HG03196 (cell line): ENCODE measurements at regions not wholly inside any gene's neighbourhood (a gene's known extent, or its start where the extent isn't known, plus 50 kb on each side); places are given as distances from the start of the nearest gene placed in this dataset.
"Not testable (repeated sequence)": the region's sequence is repeated elsewhere in the genome, so short reads cannot be mapped to it uniquely, and the experiment has no call there.

ENCODE experiments used
- ATAC-seq: cut with Tn5 transposase; IDR thresholded peaks from one replicate; pipeline ENCODE4 v1.9.1; 2021; ENCODE audit not compliant: unreplicated experiment

DNA sequence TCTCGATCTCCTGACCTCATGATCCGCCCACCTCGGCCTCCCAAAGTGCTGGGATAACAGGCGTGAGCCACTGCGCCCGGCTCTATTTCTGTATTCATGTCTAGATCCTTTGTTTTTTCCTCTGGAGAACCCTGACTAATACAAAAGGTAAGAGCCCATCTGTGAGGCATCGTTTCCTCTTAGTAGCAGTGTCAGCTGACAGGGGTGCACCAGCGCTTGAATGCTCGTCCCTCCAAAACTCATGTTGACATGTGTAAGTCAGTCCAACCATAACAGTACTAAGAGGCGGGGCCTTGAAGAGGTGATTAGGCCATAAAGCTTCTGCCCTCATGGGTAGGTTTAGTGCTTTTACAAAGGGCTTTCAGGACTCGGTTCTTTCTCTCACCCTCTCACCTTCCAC lies 470.1 kb upstream of the B3GAT1 start:
- ATAC-seq: no peak

DNA sequence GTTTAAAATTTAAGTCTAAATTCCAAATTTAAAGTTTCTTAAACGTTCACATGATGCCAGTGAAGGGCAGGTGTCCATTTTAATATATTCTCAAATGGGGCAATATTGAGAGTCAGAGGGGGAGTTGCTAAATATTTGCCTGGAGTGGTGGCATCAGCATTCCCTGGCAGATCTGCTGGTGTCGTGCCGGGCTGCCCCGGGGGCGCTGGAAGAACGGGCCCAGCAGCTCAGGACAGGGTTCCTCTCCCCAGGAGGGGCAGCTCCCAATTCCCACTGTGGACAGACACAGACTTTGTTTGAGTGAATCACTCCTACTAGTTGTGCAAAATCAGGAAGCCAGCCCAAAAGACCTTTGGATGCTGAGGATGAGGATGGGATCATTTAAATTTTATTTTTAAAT lies 468.7 kb upstream of the B3GAT1 start:
- no peak for ATAC-seq

DNA sequence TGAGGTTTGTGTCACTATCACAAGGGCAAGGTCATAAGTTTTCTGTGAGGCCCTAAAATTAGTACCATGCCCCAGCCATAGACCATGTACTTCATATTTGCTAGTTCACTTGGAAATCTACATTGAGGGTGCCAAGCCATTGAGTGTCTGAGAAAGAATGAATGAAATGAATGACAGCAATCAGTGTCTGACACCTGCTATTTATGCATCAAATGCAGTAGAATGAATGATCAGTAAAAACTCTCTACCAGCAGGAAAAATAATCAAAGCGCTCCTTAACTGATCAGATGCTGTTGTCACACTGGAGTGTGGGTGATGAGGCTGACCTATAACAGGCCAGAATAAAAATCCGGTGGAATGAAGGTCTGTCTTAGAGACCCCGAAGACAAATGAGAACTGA lies 467.9 kb upstream of the B3GAT1 start:
- no peak for ATAC-seq

DNA sequence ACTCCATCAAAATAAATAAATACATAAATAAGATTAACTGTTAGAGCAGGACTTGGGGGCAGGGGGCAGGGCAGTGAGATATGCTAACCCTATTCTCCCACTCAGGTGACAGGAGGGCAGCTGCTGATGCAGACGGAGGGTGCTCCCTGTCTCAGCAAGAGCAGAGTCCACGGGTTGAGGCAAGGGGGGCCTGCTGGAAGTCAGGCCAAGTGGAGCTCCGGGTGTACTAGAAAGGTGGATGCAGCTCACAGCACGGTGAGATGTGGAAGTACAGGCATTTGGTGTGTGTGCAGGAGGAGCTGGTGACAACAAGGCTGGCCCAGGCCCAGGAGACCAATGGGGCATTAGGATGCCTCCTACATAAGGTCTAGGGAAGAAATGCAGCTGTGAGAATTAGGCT lies 467.3 kb upstream of the B3GAT1 start:
- no peak for ATAC-seq

DNA sequence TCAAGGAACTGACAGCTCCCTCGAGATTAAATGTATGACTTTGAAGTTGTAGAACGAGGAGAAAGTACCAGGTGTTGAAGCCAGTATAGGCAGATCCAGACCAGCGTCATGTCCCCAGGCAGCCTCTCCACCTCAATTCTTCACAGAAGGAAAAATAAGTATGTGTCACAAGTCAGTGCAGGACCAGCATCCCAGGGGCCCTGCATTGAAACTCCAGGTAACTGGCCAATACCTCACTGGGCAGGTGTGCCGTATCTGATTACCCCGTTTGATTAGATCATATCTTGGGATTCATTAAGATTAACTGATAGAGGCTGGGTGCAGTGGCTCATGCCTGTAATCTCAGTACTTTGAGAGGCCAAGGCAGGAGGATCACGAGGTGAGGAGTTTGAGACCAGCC lies 466.7 kb upstream of the B3GAT1 start:
- ATAC-seq: no peak

DNA sequence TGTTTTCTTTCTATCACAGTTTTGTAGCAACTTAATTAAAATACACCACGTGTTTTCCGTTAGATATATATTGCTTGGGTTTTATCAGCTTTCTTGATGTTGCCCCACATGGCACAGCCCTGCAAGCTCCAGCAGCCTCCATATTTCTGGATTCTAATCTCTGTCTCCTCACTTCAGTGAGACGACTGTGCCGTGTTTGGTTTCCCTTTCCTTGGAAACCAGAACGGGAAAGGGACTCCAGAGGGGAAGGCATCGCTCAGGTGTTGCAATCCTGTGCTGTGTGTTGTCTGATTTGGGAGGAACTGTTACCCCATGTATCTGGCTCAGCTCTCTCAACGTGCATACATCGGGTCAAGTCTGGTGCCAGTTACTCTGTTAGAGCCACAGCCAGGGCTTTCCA lies 464.2 kb upstream of the B3GAT1 start:
- ATAC-seq: no peak

DNA sequence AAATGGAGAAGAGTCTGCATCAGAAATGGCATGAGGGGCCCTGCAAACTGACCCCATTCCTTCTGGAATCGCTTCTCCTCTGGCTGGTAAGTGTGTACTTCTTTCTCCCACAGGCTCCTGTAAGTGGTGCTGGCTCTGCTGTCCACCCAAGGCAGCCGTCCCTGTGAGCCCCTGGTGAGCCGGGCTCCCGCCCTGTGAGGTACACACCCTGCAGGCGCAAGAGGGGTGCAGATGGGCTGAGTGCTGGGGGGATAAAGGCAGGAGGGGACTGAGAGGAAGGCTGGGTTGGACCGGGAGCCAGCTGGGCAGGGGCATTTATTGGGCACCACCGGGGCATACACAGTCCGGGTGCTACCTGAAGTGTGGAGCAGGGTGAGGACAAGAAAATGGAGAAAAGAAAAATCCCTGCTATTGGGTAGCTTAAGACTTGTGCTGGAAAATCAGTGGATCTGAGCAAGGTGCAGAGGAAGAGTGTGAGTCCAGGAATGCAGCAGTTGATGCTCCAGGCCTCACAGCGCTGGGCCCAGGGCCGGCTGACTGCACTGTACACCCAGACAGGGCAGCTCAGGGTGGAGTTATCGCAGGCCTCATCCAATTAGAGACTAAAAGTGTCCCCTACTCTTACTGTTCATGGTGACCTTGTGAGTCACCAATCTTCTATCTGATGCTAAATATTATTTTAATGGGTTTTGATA lies 455.1 kb upstream of the B3GAT1 start:
- no peak for ATAC-seq

DNA sequence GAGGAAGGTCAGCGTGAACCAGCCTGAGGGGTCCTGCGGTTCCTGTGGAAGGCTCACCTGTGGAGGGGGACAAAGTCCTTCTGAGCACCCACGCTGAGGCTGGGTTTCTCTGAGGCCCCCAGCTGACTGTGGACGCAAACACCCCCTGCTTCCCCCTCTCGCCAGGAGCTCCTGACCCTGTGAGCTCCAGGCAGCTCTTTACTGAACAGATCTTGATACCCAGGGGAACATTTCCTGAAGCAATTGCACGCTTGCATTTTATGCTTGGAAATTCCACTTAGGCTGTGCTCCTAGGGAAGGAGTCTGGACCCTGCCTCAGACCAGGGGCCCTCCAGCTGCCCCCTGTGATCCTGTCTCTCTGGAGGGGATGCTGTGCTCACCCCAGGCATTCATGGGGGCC lies 454.2 kb upstream of the B3GAT1 start:
- ATAC-seq: no peak

DNA sequence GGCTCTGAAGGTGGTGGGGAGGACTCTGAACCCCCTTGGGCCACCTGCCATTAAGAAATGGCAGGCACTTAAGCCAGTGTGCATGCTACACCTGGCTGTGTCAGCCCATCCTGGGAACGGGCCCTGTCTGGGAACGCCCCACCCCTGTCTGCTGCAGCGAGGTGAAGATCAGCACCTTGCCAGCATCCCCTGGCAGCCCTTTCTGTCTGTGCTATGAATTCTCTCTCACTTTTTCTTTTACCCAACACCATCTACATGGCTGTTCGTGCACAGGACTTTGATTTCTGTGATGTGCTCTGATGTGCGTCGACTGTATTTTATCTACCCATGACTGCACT lies 452.9 kb upstream of the B3GAT1 start:
- ATAC-seq: no peak

DNA sequence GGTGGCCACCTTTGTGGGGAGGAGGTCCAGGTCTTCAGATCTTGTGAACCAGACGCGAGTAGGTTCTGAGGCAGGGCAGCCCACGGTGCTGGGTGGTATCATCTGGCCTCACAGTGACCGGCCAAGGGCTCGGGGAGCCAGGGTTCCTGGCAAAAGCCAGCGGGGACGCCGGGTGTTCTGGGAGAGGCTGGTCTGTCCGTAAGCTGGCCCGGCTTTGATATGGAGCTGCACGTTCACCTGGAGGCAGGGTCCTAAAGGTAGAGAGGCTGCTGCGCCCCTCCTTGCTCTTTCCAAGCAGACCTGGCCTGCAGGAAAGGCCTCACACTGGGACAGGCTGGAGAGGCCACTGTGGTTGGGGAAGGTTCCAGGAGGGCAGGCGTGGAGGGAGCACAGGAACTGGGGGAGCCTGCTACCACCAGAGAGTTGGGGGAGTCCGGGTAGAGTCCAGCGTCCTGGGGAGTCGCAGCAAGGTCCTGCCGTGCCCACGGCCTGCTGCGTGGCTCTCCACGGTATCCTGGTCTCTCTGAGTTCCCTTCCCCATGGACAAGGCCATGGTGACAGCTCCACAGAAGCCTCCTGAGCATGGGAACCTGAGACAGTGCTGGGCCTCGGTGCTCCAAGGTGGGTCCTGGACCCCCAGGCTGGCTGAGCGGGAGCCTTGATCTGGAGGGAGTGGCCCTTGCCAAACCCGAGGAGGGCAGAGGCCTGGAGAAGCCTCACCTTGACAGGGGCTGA lies 452.4 kb upstream of the B3GAT1 start:
- ATAC-seq: no peak

DNA sequence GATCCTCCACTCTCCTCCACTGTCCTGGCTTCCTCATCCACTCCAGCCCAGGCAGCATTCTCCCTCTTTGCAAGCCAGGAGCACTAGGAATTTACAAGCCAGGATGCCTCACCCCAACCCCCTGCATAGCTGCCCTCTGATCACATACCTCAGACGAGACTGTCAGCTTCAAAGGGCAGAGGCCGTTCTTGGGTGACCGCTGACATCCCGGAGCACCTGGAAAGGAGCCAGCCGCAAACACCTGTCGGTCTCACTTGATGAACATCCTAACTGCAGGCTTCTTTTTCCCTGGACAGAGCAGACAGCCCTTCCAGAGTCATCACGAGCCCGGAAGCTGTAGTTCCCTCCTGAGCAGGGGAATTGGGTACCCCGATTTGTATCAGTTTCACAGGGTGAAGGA lies 451.3 kb upstream of the B3GAT1 start:
- ATAC-seq: no peak

DNA sequence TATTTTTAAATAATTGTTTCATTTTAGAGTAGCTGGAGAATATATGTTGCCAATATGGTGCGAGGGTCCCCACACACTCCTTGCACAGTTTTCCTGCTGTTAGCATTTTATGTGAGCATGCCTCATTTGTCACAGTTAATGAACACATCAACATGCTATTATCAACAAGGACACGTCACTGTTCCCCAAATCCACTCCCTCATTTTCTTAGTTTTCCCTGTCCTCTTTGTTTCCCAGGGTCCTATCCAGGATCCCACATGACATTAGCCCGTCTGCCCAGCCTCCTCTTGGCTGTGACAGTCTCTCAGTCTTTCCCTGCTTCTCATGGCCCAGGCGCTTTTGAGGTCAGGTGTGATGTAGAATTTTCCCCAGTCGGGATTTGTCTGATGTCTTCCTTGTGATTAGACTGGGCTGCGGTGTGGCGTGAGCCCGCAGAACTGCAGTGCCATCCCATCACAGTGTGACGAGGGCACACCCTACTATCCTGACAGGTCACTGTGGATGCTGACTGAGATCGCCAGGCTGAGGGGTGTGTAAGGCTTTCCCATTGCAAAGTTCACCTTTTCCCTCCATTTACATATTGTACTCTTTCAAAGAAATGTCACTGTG lies 450.6 kb upstream of the B3GAT1 start:
- no peak for ATAC-seq

DNA sequence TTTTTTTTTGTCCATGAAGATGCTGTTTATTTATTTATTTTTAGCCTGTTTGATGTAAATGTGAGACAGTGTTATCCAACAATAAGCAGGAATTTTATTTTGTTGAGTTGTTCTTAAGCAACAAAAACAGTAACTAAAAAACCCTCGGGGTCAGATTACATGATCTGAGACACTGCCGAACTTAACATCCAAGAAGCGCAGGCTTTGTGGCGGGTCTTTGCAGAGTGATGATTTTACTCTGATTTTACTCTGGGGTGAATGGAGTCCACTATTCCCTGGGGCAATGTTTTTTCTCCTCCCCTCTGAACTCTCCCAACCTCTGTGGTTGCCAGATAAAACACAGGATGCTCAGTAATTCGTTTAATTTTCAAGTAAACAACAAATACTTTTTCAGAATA lies 450.1 kb upstream of the B3GAT1 start:
- ATAC-seq: no peak

DNA sequence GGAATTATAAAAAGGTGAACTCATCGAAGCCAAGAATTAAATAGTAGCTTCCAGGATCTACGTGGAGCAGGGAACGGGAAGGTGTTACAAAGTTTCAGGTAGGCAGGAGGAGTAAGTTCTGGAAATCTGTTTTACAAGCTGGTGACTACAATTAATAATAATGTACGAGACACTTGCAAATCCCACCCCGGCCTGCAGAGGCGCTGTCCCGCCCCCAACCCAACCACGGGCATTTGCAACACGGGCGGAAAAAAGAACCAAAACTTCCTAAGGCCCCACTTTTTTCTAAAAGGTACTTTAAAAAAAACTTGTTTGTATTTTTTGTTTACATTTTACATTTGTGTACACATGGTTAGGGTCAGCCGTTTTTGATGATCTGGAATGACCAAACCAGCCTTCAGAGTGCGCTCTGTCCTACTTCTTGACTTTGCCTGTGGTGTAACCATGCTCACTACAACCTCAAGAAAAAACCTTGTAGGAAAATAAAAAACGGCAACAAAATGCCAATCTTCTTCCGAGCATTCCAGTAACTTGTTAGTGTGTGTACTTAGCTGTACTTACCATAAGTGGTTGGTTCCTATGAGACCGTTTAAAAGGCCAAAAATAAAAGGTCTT lies 449.6 kb upstream of the B3GAT1 start:
- no peak for ATAC-seq

DNA sequence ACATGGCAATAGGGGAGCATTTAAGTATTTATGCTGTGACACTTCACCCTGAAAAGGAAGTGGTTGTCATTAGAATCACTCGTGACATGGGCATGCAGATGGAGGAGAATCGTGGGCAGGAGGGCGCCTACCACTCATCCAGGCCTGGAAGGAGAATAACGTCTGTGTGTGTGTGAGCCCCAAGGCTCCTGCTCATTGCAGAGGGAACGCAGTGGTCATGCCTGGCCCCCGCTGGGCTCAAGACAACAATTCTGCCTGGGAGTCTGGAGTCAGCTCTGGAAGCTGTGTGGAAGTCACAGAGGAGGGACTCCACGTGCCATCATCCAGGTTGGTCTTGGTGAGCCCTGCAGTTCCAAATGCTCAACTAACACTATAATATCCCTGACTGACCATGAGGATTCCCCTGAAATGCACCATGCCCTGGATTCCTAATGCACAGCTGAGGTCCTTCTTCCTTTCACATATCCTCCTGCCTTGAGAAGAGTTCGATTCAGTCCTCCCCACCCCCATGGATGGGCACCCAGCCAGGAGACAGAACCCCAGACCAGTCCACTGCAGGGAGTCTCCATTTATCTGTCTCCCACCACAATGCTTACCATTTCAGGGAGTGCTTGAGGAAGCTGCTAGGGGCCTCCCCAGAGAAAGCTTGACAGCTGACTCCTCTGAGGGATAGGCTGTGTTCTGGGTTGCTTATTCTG lies 446.9 kb upstream of the B3GAT1 start:
- ATAC-seq: no peak

DNA sequence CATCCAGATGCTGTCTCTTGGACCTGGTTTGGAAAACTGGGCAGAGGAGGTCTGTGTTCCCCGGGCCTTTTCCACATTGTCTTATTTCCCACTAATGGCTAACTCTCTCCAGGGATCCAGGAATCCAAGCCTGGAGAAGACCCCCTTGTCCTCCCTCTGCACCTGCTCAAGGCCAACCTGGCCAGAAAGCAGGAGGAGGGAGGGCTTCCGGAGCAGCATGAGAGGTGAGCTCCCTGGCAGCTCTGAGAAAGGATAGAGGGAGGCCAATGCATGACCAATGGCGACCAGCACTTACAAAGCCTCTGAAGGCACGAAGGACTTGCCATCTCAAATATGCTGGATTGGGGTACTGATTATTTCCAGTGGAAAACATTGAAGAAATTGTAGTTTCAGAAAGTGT lies 445.0 kb upstream of the B3GAT1 start:
- no peak for ATAC-seq

DNA sequence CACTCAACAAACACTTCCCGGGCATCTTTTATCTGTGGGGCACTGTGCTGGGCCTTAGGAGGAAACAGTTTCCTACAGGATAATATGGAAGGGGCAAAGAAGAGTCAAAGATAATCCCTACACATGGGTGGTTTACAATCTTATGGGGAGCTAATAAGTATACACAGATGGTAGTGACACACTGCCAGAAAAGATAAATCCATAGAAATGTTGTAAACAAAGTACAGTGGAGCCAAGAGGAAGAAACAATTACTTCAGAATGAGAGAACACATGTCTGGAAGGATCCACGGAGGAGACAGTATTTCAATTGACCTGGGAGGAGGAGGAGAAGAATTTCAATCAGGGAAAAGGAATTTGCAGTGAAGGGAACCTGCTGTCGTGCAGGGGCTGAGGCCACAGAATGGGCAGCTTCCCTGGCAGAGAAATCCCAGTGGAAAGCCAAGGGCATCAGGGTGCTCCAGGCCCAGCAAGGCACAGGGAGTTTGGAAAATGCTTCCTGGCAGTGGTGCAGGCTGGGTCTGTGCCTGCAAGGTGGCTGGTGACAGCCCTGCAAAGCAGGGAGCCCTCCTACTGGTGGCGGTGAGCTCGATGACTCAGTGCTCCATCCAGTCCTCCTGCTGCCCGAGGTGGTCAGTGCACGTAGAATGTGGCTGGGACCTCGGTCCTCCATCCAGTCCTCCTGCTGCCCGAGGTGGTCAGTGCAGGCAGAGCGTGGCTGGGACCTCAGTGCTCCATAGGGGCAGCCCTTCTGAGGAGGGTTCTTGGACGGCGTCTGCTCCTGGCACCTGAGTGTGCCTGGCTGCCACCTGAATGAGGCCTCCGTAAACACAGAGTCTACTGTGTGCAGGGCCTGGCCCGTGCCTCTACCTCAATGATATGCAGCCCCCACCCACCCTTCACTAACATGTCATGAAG lies 444.3 kb upstream of the B3GAT1 start:
- no peak for ATAC-seq

DNA sequence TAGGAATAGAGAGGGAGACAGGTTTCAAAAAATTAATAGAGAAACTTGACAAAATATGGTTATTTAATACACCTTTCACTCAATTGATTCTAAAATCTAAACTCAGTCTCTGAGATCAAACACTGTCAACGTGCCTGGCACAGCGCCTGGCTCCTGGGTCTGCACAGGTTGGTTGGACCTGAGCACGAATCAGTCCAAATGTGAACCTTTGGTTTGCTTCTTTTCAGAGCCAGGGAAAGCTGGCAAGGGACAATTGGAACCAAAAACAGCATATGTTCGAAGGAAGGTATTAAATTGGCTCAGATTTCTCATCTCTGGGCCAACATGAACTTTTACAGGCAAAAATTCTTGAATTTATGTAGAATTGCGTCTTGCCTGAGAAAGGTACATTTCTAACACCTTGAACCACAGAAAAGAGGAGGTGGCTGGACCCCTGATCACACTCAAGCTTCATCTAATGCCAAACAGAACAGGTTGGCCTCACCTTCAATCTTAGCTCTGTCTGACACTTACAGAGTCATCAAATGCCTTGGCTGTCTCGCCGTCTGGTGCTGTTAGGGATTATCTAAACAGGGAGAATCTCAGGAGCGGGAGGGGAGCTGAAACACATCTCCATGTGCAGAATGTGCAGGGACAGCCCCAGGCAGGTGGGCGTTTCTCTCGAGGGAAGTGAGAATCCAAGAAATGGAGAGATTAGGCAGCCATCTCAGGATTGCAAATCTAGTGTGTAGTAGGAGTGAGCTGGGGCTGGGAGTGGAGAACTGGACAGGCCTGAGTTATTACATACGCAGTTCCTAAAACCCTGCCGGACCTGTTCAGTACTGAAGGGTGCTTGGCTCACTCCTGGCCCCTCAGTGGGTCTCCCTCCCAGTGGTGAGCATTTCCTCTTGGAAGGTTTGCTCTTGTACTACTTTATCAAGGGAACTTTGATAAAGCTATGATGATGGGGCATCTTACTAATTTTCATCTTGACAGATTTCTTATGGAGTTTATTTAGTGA lies 442.2 kb upstream of the B3GAT1 start:
- no peak for ATAC-seq

DNA sequence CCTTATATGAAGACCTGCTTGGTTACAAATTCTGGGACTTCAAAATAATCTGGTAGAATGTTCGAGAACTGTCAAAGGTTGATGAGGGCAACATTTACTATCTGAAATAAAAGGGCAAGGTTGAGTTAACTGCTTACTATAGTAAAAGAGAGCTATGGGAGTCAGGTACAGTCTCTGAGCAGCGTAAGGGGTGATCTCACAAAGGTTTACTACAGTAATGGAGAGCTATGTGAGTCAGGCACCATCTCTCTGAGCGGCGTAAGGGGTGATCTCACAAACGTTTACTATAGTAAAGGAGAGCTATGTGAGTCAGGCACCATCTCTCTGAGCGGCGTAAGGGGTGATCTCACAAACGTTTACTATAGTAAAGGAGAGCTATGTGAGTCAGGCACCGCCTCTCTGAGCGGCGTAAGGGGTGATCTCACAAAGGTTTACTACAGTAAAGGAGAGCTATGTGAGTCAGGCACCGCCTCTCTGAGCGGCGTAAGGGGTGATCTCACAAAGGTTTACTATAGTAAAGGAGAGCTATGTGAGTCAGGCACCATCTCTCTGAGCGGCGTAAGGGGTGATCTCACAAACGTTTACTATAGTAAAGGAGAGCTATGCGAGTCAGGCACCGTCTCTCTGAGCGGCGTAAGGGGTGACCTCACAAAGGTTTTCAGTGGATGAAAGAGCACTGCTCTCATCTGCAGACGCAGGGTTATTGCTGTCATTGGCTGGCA lies 439.6 kb upstream of the B3GAT1 start:
- not testable (repeated sequence) for ATAC-seq
